Gastrocnemius medialis (tissue), 4 donors: ENCODE measurements at regions not wholly inside any gene's neighbourhood (a gene's known extent, or its start where the extent isn't known, plus 50 kb on each side); places are given as distances from the start of the nearest gene placed in this dataset.

Experiments
- ATAC-seq, 2 donors: fragments of 150-250 bp; one replicate each; pipeline ENCODE4 v1.9.1; 2016
- DNase-seq, 2 donors: peaks; one replicate each; pipeline ENCODE4 v3.0.0-alpha.2; 2019
- H3K27ac ChIP-seq, 4 donors: fragments of 200-600 bp; sonication (generic); 1 replicate in 1 of 4; 2 replicates in 3 of 4; pipeline ENCODE4 v1.5.1; 2016 to 2018; ENCODE audit warnings: mild to moderate bottlenecking in 2 of 4, moderate library complexity in 1 of 4
- H3K27me3 ChIP-seq, 3 donors: fragments of 200-600 bp; sonication (generic) in 2 of 3; 1 replicate in 1 of 3; 2 replicates in 2 of 3; pipeline versions ENCODE4 v1.5.1 to v1.6.0; 2016 to 2019; ENCODE audit warnings: mild to moderate bottlenecking in 1 of 3, moderate library complexity in 1 of 3
- H3K36me3 ChIP-seq, 2 donors: fragments of 200-600 bp; sonication (generic) in 1 of 2; one replicate each; pipeline ENCODE4 v1.5.1; 2017 to 2018
- H3K4me1 ChIP-seq, 2 donors: fragments of 200-600 bp; sonication (generic) in 1 of 2; one replicate each; pipeline ENCODE4 v1.5.1; 2016 to 2017; ENCODE audit warnings: mild to moderate bottlenecking in 2 of 2
- H3K4me3 ChIP-seq, 4 donors: fragments of 200-600 bp; sonication (generic) in 3 of 4; 1 replicate in 1 of 4; 2 replicates in 3 of 4; pipeline ENCODE4 v1.5.1; 2016 to 2019; ENCODE audit warnings: mild to moderate bottlenecking in 2 of 4
- H3K9me3 ChIP-seq, 3 donors: fragments of 200-600 bp; sonication (generic) in 2 of 3; 1 replicate in 1 of 3; 2 replicates in 2 of 3; pipeline ENCODE4 v1.5.1; 2016 to 2019
- CTCF ChIP-seq, 5 experiments: fragments of 450-650 bp in 3 of 5; fragments of 200-600 bp in 2 of 5; sonication (generic) in 2 of 5; IDR thresholded peaks in 4 of 5; conservative IDR thresholded peaks in 1 of 5; 1 replicate in 4 of 5; 2 replicates in 1 of 5; pipeline ENCODE4 v1.5.1; 2016 to 2019; ENCODE audit warnings: antibody characterized with exemption in 5 of 5, mild to moderate bottlenecking in 3 of 5, moderate library complexity in 3 of 5
- POLR2A ChIP-seq, 2 donors: fragments of 450-650 bp; IDR thresholded peaks; one replicate each; pipeline ENCODE4 v1.6.1; 2017; ENCODE audit warnings: antibody characterized with exemption in 2 of 2, mild to moderate bottlenecking in 2 of 2, moderate library complexity in 2 of 2
- in situ Hi-C, 4 donors: fragments of 200-750 bp; cut with MboI; loops; one replicate each; pipeline versions ENCODE4 v1.15.0 to v1.8.0; 2017; ENCODE audit warnings: low sequenced_read_pairs in 4 of 4
- intact Hi-C: fragments of 100-400 bp; cut with DNase I; formaldehyde crosslinking; loops from one replicate; pipeline ENCODE4 v1.15.1; 2023; ENCODE audit warnings: low total_unique reads

DNA sequence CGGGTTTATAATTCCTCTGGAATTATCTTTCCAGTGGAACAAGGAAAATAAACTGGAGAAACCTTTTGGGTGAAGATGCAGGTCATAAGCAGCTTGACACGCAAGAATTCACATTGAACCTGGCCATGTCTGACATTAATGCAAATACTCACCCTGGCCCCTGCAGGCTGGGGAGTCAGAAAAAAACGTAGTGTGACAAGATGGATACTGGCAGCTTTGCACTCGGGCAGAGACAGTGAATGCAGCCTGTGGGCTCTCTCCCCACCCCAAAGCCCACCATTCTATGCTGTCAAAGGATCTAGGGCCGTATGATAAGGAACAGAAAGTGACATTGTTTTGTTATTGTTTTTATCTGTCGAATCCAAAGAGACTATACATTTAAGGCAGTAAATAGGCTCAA lies 223.1 kb downstream of the RBM43 start:
- H3K4me3 ChIP-seq = no peak overlapping the region
- ATAC-seq = no peak
- no peak for DNase-seq
- no peaks in the 10 kb centered on the region for H3K9me3 ChIP-seq
- H3K27me3 ChIP-seq = no peaks in the 10 kb centered on the region
- no peaks in the 10 kb centered on the region for H3K36me3 ChIP-seq
- in situ Hi-C loops = loop anchor here in 1 of 4 donors (25.0 kb wide), 1 partner anchor 1426 kb away; no protein-coding TSS in a partner anchor
- H3K27ac ChIP-seq = no peak overlapping the region
- intact Hi-C loops = no loop called here
- no peaks in the 10 kb centered on the region for H3K4me1 ChIP-seq
- TF ChIP-seq POLR2A (IDR thresholded peaks at IDR 0.05) (no peak), CTCF (IDR thresholded peaks at IDR 0.05 in 4 of 5, conservative IDR thresholded peaks at IDR 0.05 in 1 of 5) (no peak)

GRCh38 chr2:151037434-151037833 lies 224.2 kb downstream of the RBM43 start:
- intact Hi-C loops = no loop called here
- Histone ChIP-seq H3K27me3 (no peaks in the 10 kb centered on the region), H3K27ac (no peak overlapping the region), H3K36me3 (no peaks in the 10 kb centered on the region), H3K9me3 (no peaks in the 10 kb centered on the region), H3K4me1 (no peaks in the 10 kb centered on the region), H3K4me3 (no peak overlapping the region)
- no peak for ATAC-seq
- in situ Hi-C loops = loop anchor here in 1 of 4 donors (25.0 kb wide), 1 partner anchor 1425 kb away; no protein-coding TSS in a partner anchor
- no peak for DNase-seq
- no peak for TF ChIP-seq POLR2A (IDR thresholded peaks at IDR 0.05)
- TF ChIP-seq CTCF (IDR thresholded peaks at IDR 0.05 in 4 of 5, conservative IDR thresholded peaks at IDR 0.05 in 1 of 5) = no peak

GRCh38 chr2:151033271-151034248 lies 228.1 kb downstream of the RBM43 start:
- Histone ChIP-seq H3K9me3 (no peaks in the 10 kb centered on the region), H3K36me3 (no peaks in the 10 kb centered on the region), H3K27me3 (no peaks in the 10 kb centered on the region), H3K4me3 (no peak overlapping the region), H3K27ac (no peak overlapping the region), H3K4me1 (no peaks in the 10 kb centered on the region)
- in situ Hi-C loops (loop anchor here in 1 of 4 donors (25.0 kb wide), 1 partner anchor 1421 kb away; no protein-coding TSS in a partner anchor), intact Hi-C loops (no loop called here)
- TF ChIP-seq CTCF (IDR thresholded peaks at IDR 0.05 in 4 of 5, conservative IDR thresholded peaks at IDR 0.05 in 1 of 5) = no peak
- no peak for TF ChIP-seq POLR2A (IDR thresholded peaks at IDR 0.05)
- DNase-seq = no peak
- no peak for ATAC-seq

GRCh38 chr2:151032741-151033191 lies 228.9 kb downstream of the RBM43 start:
- no peak for DNase-seq
- Histone ChIP-seq H3K9me3 (no peaks in the 10 kb centered on the region), H3K27me3 (no peaks in the 10 kb centered on the region), H3K27ac (no peak overlapping the region), H3K36me3 (no peaks in the 10 kb centered on the region), H3K4me3 (no peak overlapping the region), H3K4me1 (no peaks in the 10 kb centered on the region)
- TF ChIP-seq CTCF (IDR thresholded peaks at IDR 0.05 in 4 of 5, conservative IDR thresholded peaks at IDR 0.05 in 1 of 5) (no peak), POLR2A (IDR thresholded peaks at IDR 0.05) (no peak)
- in situ Hi-C loops = loop anchor here in 1 of 4 donors (25.0 kb wide), 1 partner anchor 1420 kb away; no protein-coding TSS in a partner anchor
- no peak for ATAC-seq
- intact Hi-C loops = no loop called here
